OCI-LY7 (cell line): ENCODE measurements at regions not wholly inside any gene's neighbourhood (a gene's known extent, or its start where the extent isn't known, plus 50 kb on each side); places are given as distances from the start of the nearest gene placed in this dataset.

Experiments
- BruUV-seq: library from RNA; stranded (reverse); fragments of 400-500 nt; replicated peaks from 2 replicates; lab custom pipeline; 2021; lab: Mats Ljungman, UMichigan
- CTCF ChIA-PET: fragments of 300-600 bp; sonication (Branson Sonifier 250); formaldehyde crosslinking; loops from one replicate; lab custom pipeline; 2022; ENCODE audit warnings: antibody characterized with exemption; ENCODE audit not compliant: unreplicated experiment; lab: Charles Lee
- POLR2A ChIA-PET: fragments of 300-600 bp; sonication (Branson Sonifier 250); formaldehyde crosslinking; loops from one replicate; lab custom pipeline; 2022; ENCODE audit warnings: antibody characterized with exemption; lab: Charles Lee
- DNase-seq: peaks from one replicate; pipeline ENCODE4 v3.0.0-alpha.2; 2015; ENCODE audit warnings: low spot score
- H2AFZ ChIP-seq: fragments of 200-600 bp; sonication (generic), shearing (Covaris generic); 2 replicates; pipeline ENCODE4 v1.6.1; 2014; ENCODE audit warnings: mild to moderate bottlenecking, antibody characterized with exemption, low read length, moderate library complexity
- H3K27ac ChIP-seq: fragments of 200-600 bp; sonication (generic); 2 replicates; pipeline ENCODE4 v1.5.1; 2014; ENCODE audit warnings: mixed run types, low read depth, mild to moderate bottlenecking, moderate library complexity, low read length, inconsistent platforms; ENCODE audit not compliant: poor library complexity, severe bottlenecking
- H3K36me3 ChIP-seq: fragments of 200-600 bp; sonication (generic); 2 replicates; pipeline ENCODE4 v1.6.1; 2014; ENCODE audit warnings: mild to moderate bottlenecking, antibody characterized with exemption, low read length, moderate library complexity, mixed read lengths; ENCODE audit not compliant: insufficient read depth
- H3K4me1 ChIP-seq: fragments of 200-600 bp; sonication (generic); 2 replicates; pipeline ENCODE4 v1.5.1; 2014; ENCODE audit warnings: mild to moderate bottlenecking, low read length; ENCODE audit not compliant: insufficient read depth, poor library complexity, severe bottlenecking
- H3K4me2 ChIP-seq: fragments of 200-600 bp; sonication (generic); 2 replicates; pipeline ENCODE4 v1.6.1; 2014; ENCODE audit warnings: mild to moderate bottlenecking, low read length
- H3K4me3 ChIP-seq: fragments of 200-600 bp; sonication (generic); 2 replicates; pipeline ENCODE4 v1.5.1; 2014; ENCODE audit warnings: mild to moderate bottlenecking, low read depth, low read length; ENCODE audit not compliant: poor library complexity, severe bottlenecking
- H3K79me2 ChIP-seq: fragments of 200-600 bp; sonication (generic); 2 replicates; pipeline ENCODE4 v1.6.1; 2016; ENCODE audit warnings: low read depth, mild to moderate bottlenecking, low read length, moderate library complexity, mixed read lengths; ENCODE audit not compliant: insufficient read depth
- H3K9me2 ChIP-seq: fragments of 200-600 bp; sonication (generic); 2 replicates; pipeline ENCODE4 v1.6.1; 2016; ENCODE audit warnings: mild to moderate bottlenecking, low read length, mixed read lengths; ENCODE audit not compliant: insufficient read depth
- H3K9me3 ChIP-seq: fragments of 200-600 bp; sonication (generic); 2 replicates; pipeline ENCODE4 v1.6.1; 2014; ENCODE audit warnings: mild to moderate bottlenecking, mixed run types, low read length, mixed read lengths
- H4K20me1 ChIP-seq: fragments of 200-600 bp; sonication (generic); 2 replicates; pipeline ENCODE4 v1.6.1; 2014; ENCODE audit warnings: mild to moderate bottlenecking, antibody characterized with exemption, low read length, moderate library complexity, mixed read lengths; ENCODE audit not compliant: insufficient read depth
- CTCF ChIP-seq: fragments of 200-600 bp; sonication (generic); conservative IDR thresholded peaks from 2 replicates; pipeline ENCODE4 v1.5.1; 2014; ENCODE audit warnings: mild to moderate bottlenecking, antibody characterized with exemption, low read length, moderate library complexity, mixed read lengths
- EZH2phosphoT487 ChIP-seq: fragments of 200-600 bp; sonication (generic); IDR thresholded peaks from 2 replicates; pipeline ENCODE4 v1.6.1; 2018; ENCODE audit warnings: low read depth, borderline replicate concordance, mild to moderate bottlenecking, mixed run types, antibody characterized with exemption, low read length, moderate library complexity, mixed read lengths
- intact Hi-C: fragments of 100-400 bp; cut with micrococcal nuclease; formaldehyde crosslinking; loops from one replicate; pipeline ENCODE4 v1.10.0; 2022; ENCODE audit not compliant: unreplicated experiment

- no peak for DNase-seq
- TF ChIP-seq CTCF, result no peak
- TF ChIP-seq EZH2phosphoT487, result no peak
- Histone ChIP-seq H3K4me2 (no peak overlapping the region), H3K79me2 (no peaks in the 10 kb centered on the region), H3K9me3 (no peaks in the 10 kb centered on the region), H3K36me3 (no peaks in the 10 kb centered on the region), H3K27ac (no peak overlapping the region), H3K4me1 (no peaks in the 10 kb centered on the region), H3K4me3 (no peak overlapping the region), H3K9me2 (no peaks in the 10 kb centered on the region), H2AFZ (no peak overlapping the region), H4K20me1 (no peaks in the 10 kb centered on the region)
- no TSS peak for BruUV-seq
- ChIA-PET CTCF (no interaction called here), POLR2A (no interaction called here)
- intact Hi-C loops, result no loop called here
These were observed 186.6 kb downstream of the NXPE2 start for GRCh38 chr11:114864896-114865295.

GRCh38 chr11:114876234-114876633 is 197.9 kb downstream of the NXPE2 start:
- no TSS peak for BruUV-seq
- Histone ChIP-seq H3K9me3 (no peaks in the 10 kb centered on the region), H3K4me2 (no peak overlapping the region), H3K27ac (no peak overlapping the region), H3K9me2 (no peaks in the 10 kb centered on the region), H3K79me2 (no peaks in the 10 kb centered on the region), H3K4me1 (no peaks in the 10 kb centered on the region), H3K4me3 (no peak overlapping the region), H2AFZ (no peak overlapping the region), H4K20me1 (no peaks in the 10 kb centered on the region), H3K36me3 (no peaks in the 10 kb centered on the region)
- no peak for TF ChIP-seq CTCF
- no peak for TF ChIP-seq EZH2phosphoT487
- ChIA-PET CTCF (no interaction called here), POLR2A (no interaction called here)
- DNase-seq, result no peak
- intact Hi-C loops, result no loop called here

GRCh38 chr11:114877976-114878375 is 199.6 kb downstream of the NXPE2 start:
- no peaks in the 10 kb centered on the region for H3K9me2 ChIP-seq
- H3K36me3 ChIP-seq, result no peaks in the 10 kb centered on the region
- CTCF ChIA-PET, result no interaction called here
- H3K27ac ChIP-seq, result no peak overlapping the region
- H3K4me3 ChIP-seq, result no peak overlapping the region
- H3K4me1 ChIP-seq, result no peaks in the 10 kb centered on the region
- H3K9me3 ChIP-seq, result no peaks in the 10 kb centered on the region
- BruUV-seq, result no TSS peak
- intact Hi-C loops, result no loop called here
- POLR2A ChIA-PET, result no interaction called here
- TF ChIP-seq CTCF (no peak), EZH2phosphoT487 (no peak)
- DNase-seq, result no peak
- no peaks in the 10 kb centered on the region for H3K79me2 ChIP-seq
- no peak overlapping the region for H2AFZ ChIP-seq
- H4K20me1 ChIP-seq, result no peaks in the 10 kb centered on the region
- no peak overlapping the region for H3K4me2 ChIP-seq
